ENCODE measurements at regions not wholly inside any gene's neighbourhood (a gene's known extent, or its start where the extent isn't known, plus 50 kb on each side); places are given as distances from the start of the nearest gene placed in this dataset.

DNA sequence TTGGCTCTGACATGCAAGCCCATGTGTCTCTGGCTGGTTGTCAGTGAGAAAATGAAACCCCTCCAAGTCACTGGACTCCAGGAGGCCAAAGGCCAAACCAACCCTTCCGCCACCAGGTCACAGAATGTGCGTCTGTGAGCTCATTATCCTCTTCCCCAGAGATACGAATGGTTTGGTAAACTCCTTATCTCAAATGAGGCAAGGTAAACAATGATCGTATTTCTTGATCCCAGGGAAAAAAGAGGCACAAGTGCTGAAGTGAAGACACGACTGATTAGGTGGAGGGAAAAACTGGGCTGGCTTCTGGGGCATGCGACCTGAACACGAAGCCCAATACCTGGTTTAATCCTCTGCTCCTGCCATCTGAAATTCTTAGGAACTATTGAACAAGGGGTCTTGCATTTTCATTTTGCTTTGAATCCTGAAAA is 70.6 kb upstream of the ARID5B start:
- Histone ChIP-seq H3K27ac (ENCODE audit: control insufficient read depth, insufficient read depth, low read length) (no peak overlapping the region), H3K4me2 (ENCODE audit: control insufficient read depth, extremely low read depth, insufficient read depth, low read depth, low read length) (no peak overlapping the region), H2AFZ (ENCODE audit: control insufficient read depth, low read length) (no peak overlapping the region), H3K36me3 (ENCODE audit: control insufficient read depth in 2 of 2, extremely low read depth in 1 of 2, insufficient read depth in 2 of 2, low read length in 2 of 2) (no peaks in the 10 kb centered on the region), H4K20me1 (ENCODE audit: control insufficient read depth, extremely low read depth, insufficient read depth, low read length) (no peaks in the 10 kb centered on the region), H3K4me1 (ENCODE audit: control insufficient read depth, extremely low read depth, insufficient read depth, low read length) (peaks cover 10% of the 10 kb centered on the region), H3K9me1 (ENCODE audit: control insufficient read depth, extremely low read depth, insufficient read depth, low read length) (no peaks in the 10 kb centered on the region), H3K4me3 (ENCODE audit: control insufficient read depth in 2 of 3, extremely low read depth in 1 of 3, insufficient read depth in 2 of 3, low read depth in 1 of 3, low read length in 3 of 3) (no peak overlapping the region), H3K9ac (ENCODE audit: control insufficient read depth, extremely low read depth, insufficient read depth, low read length) (no peak overlapping the region), H3K27me3 (ENCODE audit: control insufficient read depth, extremely low read depth, insufficient read depth, low read length) (no peaks in the 10 kb centered on the region), H3K9me3 (ENCODE audit: control insufficient read depth, low read depth, low read length) (no peaks in the 10 kb centered on the region), H3K79me2 (ENCODE audit: control insufficient read depth, insufficient read depth, low read length) (no peaks in the 10 kb centered on the region)
- TF ChIP-seq EZH2 (IDR thresholded peaks at IDR 0.05; ENCODE audit: low read length), result no peak
- no peak for TF ChIP-seq CTCF (optimal IDR thresholded peaks at IDR 0.05 in 1 of 3, IDR thresholded peaks at IDR 0.05 in 1 of 3, conservative IDR thresholded peaks at IDR 0.05 in 1 of 3; ENCODE audit: extremely low read depth in 1 of 3, insufficient read depth in 2 of 3, low read length in 3 of 3)
- DNase-seq (ENCODE audit: low read depth, low spot score) (no peak), FAIRE-seq (no peak)
- dilution Hi-C loops (cut with MboI; ENCODE audit: extremely low pct_ligation_motif_present, low sequenced_read_pairs), result no loop called here

- DNase-seq (ENCODE audit: low read depth, low spot score) (no peak), FAIRE-seq (no peak)
- H3K9ac ChIP-seq (ENCODE audit: control insufficient read depth, extremely low read depth, insufficient read depth, low read length), result no peak overlapping the region
- TF ChIP-seq EZH2 (IDR thresholded peaks at IDR 0.05; ENCODE audit: low read length) (no peak), CTCF (optimal IDR thresholded peaks at IDR 0.05 in 1 of 3, IDR thresholded peaks at IDR 0.05 in 1 of 3, conservative IDR thresholded peaks at IDR 0.05 in 1 of 3; ENCODE audit: extremely low read depth in 1 of 3, insufficient read depth in 2 of 3, low read length in 3 of 3) (no peak)
- no peak overlapping the region for H3K4me3 ChIP-seq (ENCODE audit: control insufficient read depth in 2 of 3, extremely low read depth in 1 of 3, insufficient read depth in 2 of 3, low read depth in 1 of 3, low read length in 3 of 3)
- no peak overlapping the region for H3K27ac ChIP-seq (ENCODE audit: control insufficient read depth, insufficient read depth, low read length)
- no peak overlapping the region for H2AFZ ChIP-seq (ENCODE audit: control insufficient read depth, low read length)
- H3K36me3 ChIP-seq (ENCODE audit: control insufficient read depth in 2 of 2, extremely low read depth in 1 of 2, insufficient read depth in 2 of 2, low read length in 2 of 2), result no peaks in the 10 kb centered on the region
- H3K9me1 ChIP-seq (ENCODE audit: control insufficient read depth, extremely low read depth, insufficient read depth, low read length), result no peaks in the 10 kb centered on the region
- H3K79me2 ChIP-seq (ENCODE audit: control insufficient read depth, insufficient read depth, low read length), result no peaks in the 10 kb centered on the region
- peaks cover 24% of the 10 kb centered on the region for H3K4me1 ChIP-seq (ENCODE audit: control insufficient read depth, extremely low read depth, insufficient read depth, low read length)
- H4K20me1 ChIP-seq (ENCODE audit: control insufficient read depth, extremely low read depth, insufficient read depth, low read length), result no peaks in the 10 kb centered on the region
- H3K27me3 ChIP-seq (ENCODE audit: control insufficient read depth, extremely low read depth, insufficient read depth, low read length), result no peaks in the 10 kb centered on the region
- no peak overlapping the region for H3K4me2 ChIP-seq (ENCODE audit: control insufficient read depth, extremely low read depth, insufficient read depth, low read depth, low read length)
- no peaks in the 10 kb centered on the region for H3K9me3 ChIP-seq (ENCODE audit: control insufficient read depth, low read depth, low read length)
- dilution Hi-C loops (cut with MboI; ENCODE audit: extremely low pct_ligation_motif_present, low sequenced_read_pairs), result no loop called here
These were observed 68.5 kb upstream of the ARID5B start for GRCh38 chr10:61832866-61833481.
